Astrocyte (in vitro differentiated cells and primary cell): ENCODE measurements at regions not wholly inside any gene's neighbourhood (a gene's known extent, or its start where the extent isn't known, plus 50 kb on each side); places are given as distances from the start of the nearest gene placed in this dataset.

Experiments
- DNase-seq: peaks from one replicate; pipeline ENCODE4 v3.0.0-alpha.2; 2010; ENCODE audit warnings: low read depth
- FAIRE-seq: peaks from 2 replicates; lab custom pipeline; 2011; peaks lifted over from hg19 to GRCh38; lab: Jason Lieb, UNC
- H2AFZ ChIP-seq: 2 replicates; pipeline ENCODE4 v1.6.0; 2012; ENCODE audit warnings: low read depth, low read length, inconsistent platforms
- H3K27ac ChIP-seq: 2 replicates; pipeline ENCODE4 v1.5.1; 2011; ENCODE audit warnings: low read depth, low read length, inconsistent platforms
- H3K27me3 ChIP-seq: 2 replicates; pipeline ENCODE4 v1.6.0; 2011; ENCODE audit warnings: low read length, inconsistent platforms; ENCODE audit not compliant: insufficient read depth
- H3K36me3 ChIP-seq: 2 replicates; pipeline ENCODE4 v1.5.1; 2011; ENCODE audit warnings: low read length, inconsistent platforms; ENCODE audit not compliant: insufficient read depth
- H3K4me1 ChIP-seq: 2 replicates; pipeline ENCODE4 v1.5.1; 2011; ENCODE audit warnings: low read length, inconsistent platforms; ENCODE audit not compliant: insufficient read depth
- H3K4me2 ChIP-seq: 2 replicates; pipeline ENCODE4 v1.6.0; 2012; ENCODE audit warnings: low read length, inconsistent platforms
- H3K4me3 ChIP-seq: 2 replicates; pipeline ENCODE4 v1.5.1; 2011; ENCODE audit warnings: low read depth, mild to moderate bottlenecking, low read length, inconsistent platforms; ENCODE audit not compliant: insufficient read depth
- H3K79me2 ChIP-seq: 2 replicates; pipeline ENCODE4 v1.6.0; 2012; ENCODE audit warnings: mild to moderate bottlenecking, low read length, inconsistent platforms; ENCODE audit not compliant: insufficient read depth
- H3K9ac ChIP-seq: 2 replicates; pipeline ENCODE4 v1.6.0; 2012; ENCODE audit warnings: mild to moderate bottlenecking, low read length, inconsistent platforms
- H3K9me3 ChIP-seq: 2 replicates; pipeline ENCODE4 v1.5.1; 2012; ENCODE audit warnings: low read depth, mild to moderate bottlenecking, low read length, inconsistent platforms; ENCODE audit not compliant: insufficient read depth
- H4K20me1 ChIP-seq: 2 replicates; pipeline ENCODE4 v1.6.0; 2012; ENCODE audit warnings: low read length, inconsistent platforms; ENCODE audit not compliant: insufficient read depth
- H3K27ac Mint-ChIP-seq: one replicate; pipeline ENCODE4 v1.8.0; 2021; ENCODE audit warnings: mild to moderate bottlenecking, mixed read lengths; ENCODE audit not compliant: unreplicated experiment
- H3K27me3 Mint-ChIP-seq: one replicate; pipeline ENCODE4 v1.8.0; 2021; ENCODE audit warnings: low read depth, mixed read lengths; ENCODE audit not compliant: unreplicated experiment
- H3K36me3 Mint-ChIP-seq: one replicate; pipeline ENCODE4 v1.8.0; 2021; ENCODE audit warnings: low read depth, mixed read lengths; ENCODE audit not compliant: unreplicated experiment
- H3K4me1 Mint-ChIP-seq: one replicate; pipeline ENCODE4 v1.8.0; 2021; ENCODE audit warnings: low read depth, mixed read lengths; ENCODE audit not compliant: unreplicated experiment
- H3K4me3 Mint-ChIP-seq: one replicate; pipeline ENCODE4 v1.8.0; 2021; ENCODE audit warnings: mild to moderate bottlenecking, moderate library complexity, mixed read lengths; ENCODE audit not compliant: unreplicated experiment
- H3K9me3 Mint-ChIP-seq: one replicate; pipeline ENCODE4 v1.8.0; 2021; ENCODE audit warnings: mild to moderate bottlenecking, mixed read lengths; ENCODE audit not compliant: unreplicated experiment
- CTCF ChIP-seq: IDR thresholded peaks from 2 replicates; pipeline ENCODE4 v1.5.1; 2011; ENCODE audit warnings: low read depth, mild to moderate bottlenecking, inconsistent platforms, low read length, moderate library complexity; ENCODE audit not compliant: insufficient read depth
- EZH2 ChIP-seq: IDR thresholded peaks from 2 replicates; pipeline ENCODE4 v1.6.1; 2012; ENCODE audit warnings: mild to moderate bottlenecking, low read length, inconsistent platforms; ENCODE audit not compliant: insufficient read depth

GRCh38 chr10:44747593-44748172 lies 163.5 kb upstream of the TMEM72 start:
- no peak overlapping the region for H3K9ac ChIP-seq
- no peak overlapping the region for H3K4me3 Mint-ChIP-seq

GRCh38 chr10:44749151-44749550 lies 162.0 kb upstream of the TMEM72 start:
- H3K4me2 ChIP-seq = no peak overlapping the region
- H3K4me1 ChIP-seq = peaks cover 19% of the 10 kb centered on the region
- Mint-ChIP-seq H3K4me3 (no peak overlapping the region), H3K27me3 (peaks cover 2% of the 10 kb centered on the region), H3K9me3 (peaks cover 2% of the 10 kb centered on the region), H3K36me3 (no peaks in the 10 kb centered on the region), H3K4me1 (peaks cover 12% of the 10 kb centered on the region), H3K27ac (no peak overlapping the region)
- H3K27me3 ChIP-seq = peaks cover 2% of the 10 kb centered on the region
- H3K4me3 ChIP-seq = no peak overlapping the region
- H4K20me1 ChIP-seq = no peaks in the 10 kb centered on the region
- no peak overlapping the region for H3K9ac ChIP-seq
- no peak overlapping the region for H2AFZ ChIP-seq
- H3K36me3 ChIP-seq = no peaks in the 10 kb centered on the region
- DNase-seq = no peak
- no peak for TF ChIP-seq EZH2
- TF ChIP-seq CTCF = no peak
- H3K9me3 ChIP-seq = no peaks in the 10 kb centered on the region
- FAIRE-seq = no peak
- no peak overlapping the region for H3K27ac ChIP-seq
- no peaks in the 10 kb centered on the region for H3K79me2 ChIP-seq

More at GRCh38 chr10:44747593-44748172, 163.5 kb upstream of the TMEM72 start:
- no peak for TF ChIP-seq EZH2
- TF ChIP-seq CTCF = no peak
- Histone ChIP-seq H3K4me3 (no peak overlapping the region), H4K20me1 (no peaks in the 10 kb centered on the region), H3K27me3 (peaks cover 2% of the 10 kb centered on the region), H3K36me3 (no peaks in the 10 kb centered on the region), H3K27ac (no peak overlapping the region), H3K4me1 (peaks cover 7% of the 10 kb centered on the region), H2AFZ (no peak overlapping the region), H3K4me2 (no peak overlapping the region), H3K79me2 (no peaks in the 10 kb centered on the region), H3K9me3 (no peaks in the 10 kb centered on the region)
- no peaks in the 10 kb centered on the region for H3K36me3 Mint-ChIP-seq
- no peak overlapping the region for H3K27ac Mint-ChIP-seq
- DNase-seq (no peak), FAIRE-seq (no peak)
- H3K4me1 Mint-ChIP-seq = peaks cover 4% of the 10 kb centered on the region
- peaks cover 2% of the 10 kb centered on the region for H3K9me3 Mint-ChIP-seq
- H3K27me3 Mint-ChIP-seq = peaks cover 2% of the 10 kb centered on the region
